IPS DF 6.9 (cell line): ENCODE measurements at regions not wholly inside any gene's neighbourhood (a gene's known extent, or its start where the extent isn't known, plus 50 kb on each side); places are given as distances from the start of the nearest gene placed in this dataset.

ENCODE experiments used
- DNase-seq: peaks from one replicate; pipeline ENCODE4 v3.0.0-alpha.2; 2013; ENCODE audit warnings: low read depth, low spot score
- H3K27ac ChIP-seq: one replicate; pipeline ENCODE4 v1.5.1; 2013; ENCODE audit warnings: low read length, control low read depth
- H3K27me3 ChIP-seq: 2 replicates; pipeline ENCODE4 v1.6.1; 2013; ENCODE audit warnings: mild to moderate bottlenecking, low read length; ENCODE audit not compliant: control insufficient read depth, insufficient read depth
- H3K36me3 ChIP-seq: 2 replicates; pipeline ENCODE4 v1.6.1; 2013; ENCODE audit warnings: low read length; ENCODE audit not compliant: control insufficient read depth, insufficient read depth
- H3K4me1 ChIP-seq: 2 replicates; pipeline ENCODE4 v1.6.1; 2013; ENCODE audit warnings: low read length; ENCODE audit not compliant: control insufficient read depth, insufficient read depth
- H3K4me3 ChIP-seq: 2 replicates; pipeline ENCODE4 v1.5.1; 2013; ENCODE audit warnings: mild to moderate bottlenecking, low read length
- H3K9me3 ChIP-seq: 2 replicates; pipeline ENCODE4 v1.6.1; 2013; ENCODE audit warnings: low read length, inconsistent platforms; ENCODE audit not compliant: control insufficient read depth, insufficient read depth
- WGBS: extraction: QIAGEN DNeasy Blood & Tissue Kit; methylation state at CpG from one replicate; pipeline ENCODE4 v1.1.7; 2013; ENCODE audit warnings: mixed read lengths, missing lambda C conversion rate; ENCODE audit not compliant: insufficient read length, insufficient coverage; 5-methylcytosine and 5-hydroxymethylcytosine counted together

DNA sequence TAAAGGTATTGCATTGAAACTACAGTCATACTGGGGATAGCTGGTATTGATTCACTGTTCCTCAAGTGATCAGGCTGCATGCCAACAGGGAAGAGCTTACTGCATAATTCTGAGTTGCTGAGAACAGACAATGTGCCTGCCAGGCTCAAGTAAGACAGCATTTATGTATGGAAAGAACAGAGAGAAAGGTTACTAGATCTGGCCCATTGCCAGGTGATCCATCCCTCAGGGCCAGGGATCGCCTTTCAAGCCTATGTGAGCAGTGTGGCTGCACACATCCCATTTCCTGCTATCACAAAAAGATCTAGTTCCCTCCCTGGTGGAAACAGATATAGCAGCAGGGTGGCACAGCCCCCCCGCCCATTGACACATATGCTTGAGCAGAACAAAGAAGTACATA is 254.0 kb downstream of the TMA16 start:
- H3K9me3 ChIP-seq: no peaks in the 10 kb centered on the region
- no peak for DNase-seq
- H3K27me3 ChIP-seq: no peaks in the 10 kb centered on the region
- H3K4me1 ChIP-seq: no peaks in the 10 kb centered on the region
- H3K27ac ChIP-seq: no peak overlapping the region
- WGBS: no CpG with 5 or more reads among the region's 2 CpGs
- H3K4me3 ChIP-seq: no peak overlapping the region
- H3K36me3 ChIP-seq: no peaks in the 10 kb centered on the region

DNA sequence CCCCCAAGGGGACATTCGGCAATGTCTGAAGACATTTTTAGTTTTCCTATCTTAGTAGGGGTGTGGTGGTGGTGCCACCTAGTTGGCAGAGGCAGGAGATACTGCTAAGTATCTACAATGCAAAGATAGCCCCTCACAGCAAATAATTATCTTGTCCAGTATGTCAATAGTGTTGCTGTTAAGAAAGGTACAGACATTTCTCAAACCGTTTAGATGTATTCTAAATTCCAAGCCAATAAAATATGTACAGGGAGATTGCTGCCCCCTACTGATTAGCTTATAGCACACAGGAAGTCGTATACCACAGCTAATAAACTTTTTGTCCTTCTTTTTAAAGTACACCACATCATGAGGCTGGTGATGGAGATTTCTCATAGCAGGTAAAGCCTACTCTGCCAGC is 260.5 kb downstream of the TMA16 start:
- H3K4me3 ChIP-seq: no peak overlapping the region
- no peaks in the 10 kb centered on the region for H3K4me1 ChIP-seq
- no peaks in the 10 kb centered on the region for H3K36me3 ChIP-seq
- no peaks in the 10 kb centered on the region for H3K27me3 ChIP-seq
- H3K27ac ChIP-seq: no peak overlapping the region
- DNase-seq: no peak
- no peaks in the 10 kb centered on the region for H3K9me3 ChIP-seq
- no CpG with 5 or more reads among the region's 3 CpGs for WGBS

DNA sequence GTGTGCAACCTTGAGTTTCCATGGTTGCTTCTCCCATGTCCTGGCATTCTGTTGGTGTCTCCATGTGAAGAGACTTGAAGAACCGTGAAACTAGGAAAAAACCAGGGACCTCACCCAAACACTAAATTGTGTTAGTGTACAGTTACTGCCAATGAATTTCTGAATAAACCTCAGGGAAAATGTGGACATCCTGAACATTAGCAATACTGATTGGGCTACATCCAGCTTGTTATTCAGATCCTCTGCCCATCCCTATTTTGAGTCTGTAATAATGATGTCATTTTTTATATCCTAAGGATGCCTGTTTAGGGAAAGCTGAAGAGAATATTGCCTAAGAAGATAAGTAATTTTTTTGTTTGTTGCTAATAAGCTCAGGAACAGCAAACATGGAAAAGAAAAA is 262.7 kb downstream of the TMA16 start:
- Histone ChIP-seq H3K36me3 (no peaks in the 10 kb centered on the region), H3K9me3 (no peaks in the 10 kb centered on the region), H3K4me3 (no peak overlapping the region), H3K27me3 (no peaks in the 10 kb centered on the region), H3K27ac (no peak overlapping the region), H3K4me1 (no peaks in the 10 kb centered on the region)
- DNase-seq: no peak
- WGBS: no CpG with 5 or more reads among the region's 1 CpG

DNA sequence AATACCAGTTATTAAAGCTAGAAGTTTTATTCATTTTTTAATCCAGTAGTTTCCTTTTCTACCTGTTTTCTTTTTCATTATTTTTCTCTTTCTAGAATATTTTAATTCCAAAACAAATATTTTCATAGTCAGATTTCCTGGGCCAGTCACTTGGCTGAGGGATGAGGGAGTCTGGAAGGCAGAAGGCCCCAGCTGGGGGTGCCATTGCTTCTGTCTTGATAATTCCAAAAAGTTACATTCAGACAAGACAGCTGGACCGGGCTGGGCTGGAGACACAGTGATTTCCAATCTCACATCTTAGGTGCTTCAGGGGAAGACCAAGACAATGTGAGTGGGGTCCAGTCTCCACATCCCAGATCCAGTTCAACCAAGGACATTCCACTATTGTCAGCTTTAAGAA is 263.5 kb downstream of the TMA16 start:
- no CpG with 5 or more reads among the region's 1 CpG for WGBS
- H3K4me3 ChIP-seq: no peak overlapping the region
- no peak for DNase-seq
- no peaks in the 10 kb centered on the region for H3K9me3 ChIP-seq
- H3K27ac ChIP-seq: no peak overlapping the region
- H3K36me3 ChIP-seq: no peaks in the 10 kb centered on the region
- H3K27me3 ChIP-seq: no peaks in the 10 kb centered on the region
- H3K4me1 ChIP-seq: no peaks in the 10 kb centered on the region

DNA sequence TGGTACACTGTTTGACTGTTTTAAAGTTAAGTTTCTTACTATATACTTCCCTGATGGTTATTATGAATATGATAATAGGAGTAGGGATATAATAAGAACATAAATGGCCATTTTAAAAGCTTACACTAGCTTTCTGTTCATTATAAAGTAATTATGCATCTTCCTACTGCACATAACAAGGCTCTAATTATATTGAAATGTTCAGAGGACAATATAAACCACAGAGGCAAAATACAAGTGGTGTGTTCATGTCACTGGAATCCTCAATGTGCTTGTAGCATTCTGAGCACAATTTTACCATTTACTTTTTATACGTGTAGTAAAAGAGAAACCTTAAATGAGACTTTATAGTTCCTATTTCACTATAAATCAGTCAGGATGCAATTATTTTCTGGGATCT is 268.3 kb downstream of the TMA16 start:
- Histone ChIP-seq H3K27ac (no peak overlapping the region), H3K4me1 (no peaks in the 10 kb centered on the region), H3K27me3 (no peaks in the 10 kb centered on the region), H3K9me3 (no peaks in the 10 kb centered on the region), H3K36me3 (no peaks in the 10 kb centered on the region), H3K4me3 (no peak overlapping the region)
- no CpG with 5 or more reads among the region's 1 CpG for WGBS
- no peak for DNase-seq

DNA sequence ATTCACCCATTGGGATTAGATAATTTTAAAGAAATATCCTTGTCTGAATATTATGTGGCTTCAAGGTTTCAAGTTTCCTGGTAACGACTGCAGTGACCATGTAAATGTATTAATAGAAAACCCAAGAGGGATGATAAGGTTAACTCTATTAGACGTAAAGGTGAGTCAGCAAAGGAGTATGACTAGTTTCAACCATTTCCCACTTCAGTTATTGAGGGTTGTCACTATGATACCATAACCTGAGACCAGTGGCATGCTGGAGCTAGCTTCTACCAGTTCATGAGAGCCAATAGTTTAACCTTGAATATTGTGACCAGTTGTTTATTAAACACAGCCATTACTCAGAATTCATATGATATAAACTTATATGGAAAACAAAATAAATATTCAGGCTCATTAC is 270.1 kb downstream of the TMA16 start:
- no CpG with 5 or more reads among the region's 2 CpGs for WGBS
- H3K27me3 ChIP-seq: no peaks in the 10 kb centered on the region
- H3K4me1 ChIP-seq: no peaks in the 10 kb centered on the region
- H3K36me3 ChIP-seq: no peaks in the 10 kb centered on the region
- H3K27ac ChIP-seq: no peak overlapping the region
- H3K4me3 ChIP-seq: no peak overlapping the region
- no peaks in the 10 kb centered on the region for H3K9me3 ChIP-seq
- DNase-seq: no peak

DNA sequence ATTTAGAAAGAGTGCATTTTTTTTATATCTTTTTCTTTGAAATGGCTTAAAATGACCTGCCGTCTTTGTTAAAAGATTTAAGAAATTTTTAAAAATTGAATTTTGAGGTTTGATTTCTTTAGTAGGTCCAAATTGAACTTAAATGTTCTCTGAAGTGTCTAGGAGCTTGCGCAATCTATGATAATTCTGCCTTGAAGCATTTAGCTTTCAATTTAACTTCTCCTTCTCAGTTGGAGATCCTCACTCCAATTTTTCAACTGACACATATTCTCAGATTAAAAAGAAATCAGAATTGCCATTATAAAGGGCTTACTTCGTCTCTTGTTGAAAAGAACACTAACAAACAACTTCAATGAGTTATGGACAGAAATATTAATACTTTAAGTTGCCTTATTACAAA is 273.5 kb downstream of the TMA16 start:
- Histone ChIP-seq H3K27me3 (no peaks in the 10 kb centered on the region), H3K27ac (no peak overlapping the region), H3K9me3 (no peaks in the 10 kb centered on the region), H3K36me3 (no peaks in the 10 kb centered on the region), H3K4me3 (no peak overlapping the region), H3K4me1 (no peaks in the 10 kb centered on the region)
- WGBS: 100% methylated on average over 1 of the region's 3 CpGs
- no peak for DNase-seq

DNA sequence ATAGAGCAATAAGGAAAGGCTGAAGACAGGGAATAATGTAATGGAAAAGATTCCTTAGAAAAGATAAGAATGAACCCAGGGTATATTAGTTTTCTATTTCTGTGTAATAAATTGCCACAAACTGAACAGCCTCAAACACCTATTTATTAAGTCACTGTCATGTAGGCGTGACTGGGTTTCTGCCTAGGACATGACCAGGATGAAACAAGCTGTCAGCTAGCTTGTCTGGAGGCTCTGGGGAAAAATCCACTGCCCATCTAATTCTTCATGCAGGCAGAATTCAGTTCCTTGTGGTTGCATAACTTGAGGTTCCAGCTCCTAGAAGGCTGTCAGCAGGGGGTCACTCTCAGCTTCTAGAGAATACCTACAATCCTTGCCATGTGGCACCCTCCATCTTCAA is 277.7 kb downstream of the TMA16 start:
- no peak for DNase-seq
- WGBS: no CpG with 5 or more reads among the region's 1 CpG
- no peaks in the 10 kb centered on the region for H3K4me1 ChIP-seq
- no peak overlapping the region for H3K4me3 ChIP-seq
- no peaks in the 10 kb centered on the region for H3K27me3 ChIP-seq
- H3K27ac ChIP-seq: no peak overlapping the region
- no peaks in the 10 kb centered on the region for H3K36me3 ChIP-seq
- no peaks in the 10 kb centered on the region for H3K9me3 ChIP-seq

DNA sequence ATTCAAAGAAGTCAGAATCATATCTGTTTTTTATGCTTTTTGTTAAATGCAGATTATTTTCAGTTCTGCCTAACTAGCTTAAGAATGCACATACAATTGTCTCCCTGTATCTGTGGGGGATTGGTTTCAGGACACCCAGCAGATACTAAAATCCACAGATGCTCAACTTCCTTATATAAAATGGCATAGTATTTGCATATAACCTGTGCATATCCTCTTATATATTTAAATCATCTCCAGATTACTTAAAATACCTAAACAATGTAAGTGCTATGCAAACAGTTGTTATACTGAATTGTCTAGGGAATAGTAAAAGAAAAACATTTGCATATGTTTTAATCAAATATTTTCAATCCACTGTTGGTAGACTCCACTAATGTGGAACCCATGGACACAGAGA is 279.4 kb downstream of the TMA16 start:
- H3K4me3 ChIP-seq: no peak overlapping the region
- H3K27me3 ChIP-seq: no peaks in the 10 kb centered on the region
- no peaks in the 10 kb centered on the region for H3K36me3 ChIP-seq
- no peak overlapping the region for H3K27ac ChIP-seq
- H3K9me3 ChIP-seq: no peaks in the 10 kb centered on the region
- no peaks in the 10 kb centered on the region for H3K4me1 ChIP-seq
- no peak for DNase-seq

DNA sequence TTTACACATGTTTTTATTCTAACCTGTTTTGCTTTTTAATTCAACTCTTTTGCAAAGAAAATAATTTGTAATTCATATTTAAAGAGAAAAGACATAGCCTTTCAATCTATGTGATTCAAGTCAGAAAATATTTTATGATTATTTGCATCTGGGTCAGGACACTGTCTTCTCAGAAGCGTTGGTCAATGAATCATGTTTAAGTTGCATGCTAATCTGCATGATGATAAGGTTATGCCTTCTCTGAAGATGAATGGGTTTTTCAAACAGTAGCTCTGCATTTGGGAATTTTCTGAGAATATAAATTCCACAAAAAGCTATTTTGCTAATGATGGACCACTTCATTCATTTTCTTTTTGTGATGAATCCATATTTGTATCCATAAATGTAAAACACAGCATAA is 282.5 kb downstream of the TMA16 start:
- H3K9me3 ChIP-seq: no peaks in the 10 kb centered on the region
- H3K27ac ChIP-seq: no peak overlapping the region
- H3K27me3 ChIP-seq: no peaks in the 10 kb centered on the region
- H3K4me3 ChIP-seq: no peak overlapping the region
- DNase-seq: no peak
- no peaks in the 10 kb centered on the region for H3K4me1 ChIP-seq
- H3K36me3 ChIP-seq: no peaks in the 10 kb centered on the region
- no CpG with 5 or more reads among the region's 1 CpG for WGBS

DNA sequence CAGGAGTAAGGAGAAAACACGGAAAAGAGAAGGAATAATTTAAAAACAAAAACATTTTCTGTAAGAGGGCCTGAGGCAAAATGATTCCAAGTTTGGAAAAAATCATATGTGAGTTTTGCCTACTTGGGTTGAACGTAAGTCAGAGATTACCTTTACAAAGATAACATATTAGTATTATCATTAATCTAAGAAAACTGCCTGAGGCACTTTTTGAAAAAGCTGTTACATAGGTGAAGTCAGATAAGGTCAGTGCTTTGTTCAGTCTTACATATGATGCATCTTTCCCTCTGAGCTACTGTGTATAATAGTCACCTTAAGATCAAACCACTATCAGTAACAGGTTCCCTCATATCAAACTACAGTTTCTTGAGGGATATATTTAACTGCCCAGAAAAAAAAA is 287.2 kb downstream of the TMA16 start:
- Histone ChIP-seq H3K4me1 (no peaks in the 10 kb centered on the region), H3K36me3 (no peaks in the 10 kb centered on the region), H3K27ac (no peak overlapping the region), H3K9me3 (no peaks in the 10 kb centered on the region), H3K27me3 (no peaks in the 10 kb centered on the region), H3K4me3 (no peak overlapping the region)
- no CpG with 5 or more reads among the region's 2 CpGs for WGBS
- DNase-seq: no peak
